Mucosa of descending colon (tissue), 3 donors: ENCODE measurements at regions not wholly inside any gene's neighbourhood (a gene's known extent, or its start where the extent isn't known, plus 50 kb on each side); places are given as distances from the start of the nearest gene placed in this dataset.

Source experiments
- ATAC-seq: fragments of 200-7000 bp; cut with Tn5 transposase; one replicate; pipeline ENCODE4 v1.9.1; 2020; ENCODE audit warnings: mild to moderate bottlenecking, moderate library complexity
- DNase-seq, 3 donors: peaks; one replicate each; pipeline ENCODE4 v3.0.0-alpha.2; 2020
- H3K36me3 ChIP-seq: fragments of 200-600 bp; one replicate; pipeline ENCODE4 v1.8.0; 2021; ENCODE audit warnings: low read depth, mild to moderate bottlenecking
- H3K4me1 ChIP-seq: fragments of 200-600 bp; one replicate; pipeline ENCODE4 v1.8.0; 2021; ENCODE audit warnings: low read depth, mild to moderate bottlenecking
- H3K4me3 ChIP-seq: fragments of 200-600 bp; one replicate; pipeline ENCODE4 v1.8.0; 2021; ENCODE audit warnings: mild to moderate bottlenecking
- H3K9me3 ChIP-seq: fragments of 200-600 bp; one replicate; pipeline ENCODE4 v1.8.0; 2021; ENCODE audit warnings: mild to moderate bottlenecking
- intact Hi-C, 2 donors: fragments of 100-400 bp; cut with DNase I in 1 of 2; cut with micrococcal nuclease in 1 of 2; formaldehyde crosslinking; loops; one replicate each; pipeline versions ENCODE4 v1.11.0 to v1.11.1; 2022; cut with DNase I, micrococcal nuclease
- TF ChIP-seq, protein P1 (sequence below): fragments of 200-600 bp; IDR thresholded peaks from one replicate; pipeline ENCODE4 v1.8.0; 2022; ENCODE audit warnings: antibody characterized with exemption, mild to moderate bottlenecking
- donor health status: DM: no; HTN: no; CAD: no; lungs with moderate emphysema.
- donor health status: DM: no; HTN: no; CAD: no.
- donor health status: DM: no; HTN: yes; CAD: no.

DNA sequence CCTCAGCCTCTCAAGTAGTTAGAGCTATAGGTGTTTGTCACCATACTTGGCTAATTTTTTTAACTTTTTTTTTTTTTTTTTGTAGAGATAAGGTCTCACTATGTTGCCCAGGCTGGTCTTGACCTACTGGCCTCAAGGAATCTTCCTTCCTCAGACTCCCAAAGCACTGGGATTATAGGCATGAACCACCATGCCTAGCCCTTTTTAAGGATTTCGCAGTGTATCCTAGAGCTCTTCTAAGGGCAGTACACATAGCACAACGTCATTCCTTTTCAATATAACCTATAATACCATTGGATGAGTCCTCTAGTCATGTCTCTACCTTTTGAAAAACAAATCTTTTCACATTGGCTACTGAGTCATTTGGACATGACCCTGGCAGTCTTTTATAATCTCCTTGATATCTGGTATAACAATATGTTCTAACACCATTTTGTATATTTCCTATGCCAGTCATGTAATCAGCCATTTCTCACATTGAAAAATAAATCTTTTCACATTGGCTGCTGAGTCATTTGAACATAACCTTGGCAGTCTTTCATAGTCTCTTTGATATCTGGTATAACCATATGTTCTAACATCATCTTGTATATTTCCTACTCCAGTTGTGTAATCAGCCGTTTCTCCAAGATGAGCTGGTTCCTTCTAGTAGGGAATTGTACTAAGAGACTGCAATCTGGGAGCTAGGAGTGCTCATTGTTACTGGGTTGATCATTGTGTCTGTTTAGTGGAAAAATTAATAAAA is 944.7 kb downstream of the MCTP2 start:
- no peaks in the 10 kb centered on the region for H3K4me1 ChIP-seq
- peaks cover 10% of the 10 kb centered on the region for H3K9me3 ChIP-seq
- no peak overlapping the region for H3K4me3 ChIP-seq
- DNase-seq (no peak), ATAC-seq (no peak)
- intact Hi-C loops, result no loop called here
- TF ChIP-seq, protein P1, sequence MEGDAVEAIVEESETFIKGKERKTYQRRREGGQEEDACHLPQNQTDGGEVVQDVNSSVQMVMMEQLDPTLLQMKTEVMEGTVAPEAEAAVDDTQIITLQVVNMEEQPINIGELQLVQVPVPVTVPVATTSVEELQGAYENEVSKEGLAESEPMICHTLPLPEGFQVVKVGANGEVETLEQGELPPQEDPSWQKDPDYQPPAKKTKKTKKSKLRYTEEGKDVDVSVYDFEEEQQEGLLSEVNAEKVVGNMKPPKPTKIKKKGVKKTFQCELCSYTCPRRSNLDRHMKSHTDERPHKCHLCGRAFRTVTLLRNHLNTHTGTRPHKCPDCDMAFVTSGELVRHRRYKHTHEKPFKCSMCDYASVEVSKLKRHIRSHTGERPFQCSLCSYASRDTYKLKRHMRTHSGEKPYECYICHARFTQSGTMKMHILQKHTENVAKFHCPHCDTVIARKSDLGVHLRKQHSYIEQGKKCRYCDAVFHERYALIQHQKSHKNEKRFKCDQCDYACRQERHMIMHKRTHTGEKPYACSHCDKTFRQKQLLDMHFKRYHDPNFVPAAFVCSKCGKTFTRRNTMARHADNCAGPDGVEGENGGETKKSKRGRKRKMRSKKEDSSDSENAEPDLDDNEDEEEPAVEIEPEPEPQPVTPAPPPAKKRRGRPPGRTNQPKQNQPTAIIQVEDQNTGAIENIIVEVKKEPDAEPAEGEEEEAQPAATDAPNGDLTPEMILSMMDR, result no peak
- no peaks in the 10 kb centered on the region for H3K36me3 ChIP-seq

DNA sequence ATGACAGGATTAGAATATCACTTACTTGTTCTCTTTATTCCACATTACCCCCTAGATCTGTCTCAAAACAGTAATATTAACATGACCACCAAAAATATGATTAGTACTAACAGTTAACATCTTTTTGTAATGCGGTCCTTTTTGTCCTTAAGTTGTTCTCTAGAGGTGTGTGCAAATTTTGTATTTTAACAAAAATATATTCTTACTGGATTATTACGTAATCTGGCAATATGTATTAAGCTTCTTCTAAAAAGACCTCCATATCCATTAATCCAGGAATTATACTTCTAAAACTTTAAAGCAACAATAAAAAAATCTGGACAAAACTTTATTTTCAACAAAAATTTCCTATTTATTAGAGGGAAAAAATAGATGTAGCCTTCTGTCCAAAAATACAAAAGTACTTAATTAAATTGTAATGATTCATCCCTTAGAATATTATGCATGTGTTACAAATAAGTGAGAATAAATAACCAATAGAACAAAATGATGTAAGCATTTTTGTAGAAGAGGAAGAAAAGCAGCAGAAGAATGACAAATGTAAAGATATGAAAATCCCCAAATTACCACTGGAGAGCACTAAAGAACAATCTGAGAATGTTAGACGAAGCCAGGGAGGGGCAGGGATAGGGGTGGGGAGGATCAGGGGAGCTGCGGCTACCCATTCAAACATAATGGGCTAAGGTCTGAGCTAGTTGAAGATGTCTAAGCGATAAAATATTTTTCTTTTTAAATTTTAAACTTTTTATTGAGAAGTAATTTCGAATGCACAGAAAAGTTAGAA is 945.6 kb downstream of the MCTP2 start:
- ATAC-seq (no peak), DNase-seq (no peak)
- TF ChIP-seq, protein P1, result no peak
- no peaks in the 10 kb centered on the region for H3K4me1 ChIP-seq
- peaks cover 10% of the 10 kb centered on the region for H3K9me3 ChIP-seq
- intact Hi-C loops, result no loop called here
- no peak overlapping the region for H3K4me3 ChIP-seq
- no peaks in the 10 kb centered on the region for H3K36me3 ChIP-seq

DNA sequence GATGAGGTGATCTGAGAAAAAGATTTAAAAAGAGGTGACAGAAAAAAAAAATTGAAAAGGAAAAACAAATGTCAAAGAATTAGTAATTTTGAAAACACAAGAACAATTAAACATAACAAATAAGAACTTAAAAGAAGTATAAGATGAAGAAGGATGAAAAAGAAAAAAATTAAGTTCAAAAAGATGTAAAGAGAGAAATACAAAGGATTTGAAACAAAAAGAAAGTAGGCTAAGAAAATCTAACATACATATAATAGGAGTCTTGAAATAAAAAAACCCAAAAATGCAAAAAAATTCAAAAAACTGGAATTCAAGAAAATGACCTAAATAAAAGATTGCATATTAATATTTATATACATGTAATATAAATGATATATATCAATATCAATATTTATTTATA is 949.2 kb downstream of the MCTP2 start:
- Histone ChIP-seq H3K4me1 (no peaks in the 10 kb centered on the region), H3K36me3 (no peaks in the 10 kb centered on the region), H3K4me3 (no peak overlapping the region), H3K9me3 (peaks cover 20% of the 10 kb centered on the region)
- DNase-seq, result no peak
- intact Hi-C loops, result no loop called here
- TF ChIP-seq, protein P1, result no peak
- ATAC-seq, result no peak

DNA sequence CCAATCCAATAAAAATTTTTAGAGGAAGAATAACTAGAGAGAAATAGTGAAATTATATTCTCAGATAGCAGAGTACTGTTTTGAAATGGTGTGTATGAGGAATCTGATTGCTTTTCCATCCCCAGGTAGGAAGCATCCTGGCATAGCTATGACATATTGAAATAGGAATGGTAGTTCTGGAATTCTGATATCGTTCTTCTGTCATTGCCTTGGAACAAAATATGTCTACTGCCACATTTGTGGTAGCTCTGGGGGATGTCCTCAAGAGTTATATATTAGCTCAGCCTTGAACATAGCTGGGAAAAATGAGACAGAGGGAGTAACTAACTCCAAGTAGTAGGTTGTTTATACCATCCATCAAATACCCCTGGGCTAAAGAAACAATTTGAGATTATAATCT is 950.7 kb downstream of the MCTP2 start:
- DNase-seq (no peak), ATAC-seq (no peak)
- H3K36me3 ChIP-seq, result no peaks in the 10 kb centered on the region
- no peaks in the 10 kb centered on the region for H3K4me1 ChIP-seq
- H3K4me3 ChIP-seq, result no peak overlapping the region
- TF ChIP-seq, protein P1, result no peak
- intact Hi-C loops, result no loop called here
- H3K9me3 ChIP-seq, result peaks cover 20% of the 10 kb centered on the region

DNA sequence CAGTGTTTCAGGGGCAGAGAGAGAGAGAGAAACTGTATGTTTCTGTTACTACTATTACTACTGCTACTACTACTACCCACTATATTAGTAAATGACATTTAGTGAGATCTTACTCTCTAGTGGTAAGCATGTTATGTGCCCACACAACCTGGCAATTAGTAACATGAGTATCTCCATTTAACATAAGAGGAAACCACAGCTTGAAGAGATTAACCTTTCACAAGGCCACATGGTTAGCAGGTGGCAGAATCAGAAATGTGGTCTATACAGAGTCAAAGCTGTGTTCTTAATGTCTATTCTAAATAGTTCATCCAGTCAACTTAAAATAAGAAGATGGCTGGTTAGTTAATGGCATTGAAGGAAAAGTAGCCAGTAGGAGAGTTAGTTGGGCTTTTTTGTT is 961.6 kb downstream of the MCTP2 start:
- no peaks in the 10 kb centered on the region for H3K36me3 ChIP-seq
- no peak for ATAC-seq
- TF ChIP-seq, protein P1, result no peak
- intact Hi-C loops, result no loop called here
- no peak overlapping the region for H3K4me3 ChIP-seq
- H3K9me3 ChIP-seq, result peaks cover 6% of the 10 kb centered on the region
- no peak for DNase-seq
- H3K4me1 ChIP-seq, result no peaks in the 10 kb centered on the region
